ENCODE measurements at regions not wholly inside any gene's neighbourhood (a gene's known extent, or its start where the extent isn't known, plus 50 kb on each side); places are given as distances from the start of the nearest gene placed in this dataset.

GRCh38 chr5:98535901-98536300 lies 237.6 kb upstream of the RGMB start:
- no peak for TF ChIP-seq ZBTB20 (tag by site-specific recombination; IDR thresholded peaks at IDR 0.05)
- no peak for TF ChIP-seq TCF7L2 (IDR thresholded peaks at IDR 0.05; ENCODE audit: borderline replicate concordance, low read depth, low read length)
- no peak for TF ChIP-seq CTCF (tag by site-specific recombination; IDR thresholded peaks at IDR 0.05)
- TF ChIP-seq ZSCAN30 (tag by site-specific recombination; IDR thresholded peaks at IDR 0.05) = no peak
- no peak for TF ChIP-seq ZNF510 (tag by site-specific recombination; IDR thresholded peaks at IDR 0.05; ENCODE audit: insufficient replicate concordance)
- no peak for TF ChIP-seq REST (tag by site-specific recombination; IDR thresholded peaks at IDR 0.05)
